Endothelial cell (in vitro differentiated cells): ENCODE measurements at regions not wholly inside any gene's neighbourhood (a gene's known extent, or its start where the extent isn't known, plus 50 kb on each side); places are given as distances from the start of the nearest gene placed in this dataset.

Source experiments
- DNase-seq: peaks from one replicate; pipeline ENCODE4 v3.0.0; 2021; ENCODE audit warnings: low spot score
- H3K27ac Mint-ChIP-seq: one replicate; pipeline ENCODE4 v1.8.0; 2021; ENCODE audit warnings: mixed read lengths, inconsistent platforms; ENCODE audit not compliant: unreplicated experiment
- H3K27me3 Mint-ChIP-seq: one replicate; pipeline ENCODE4 v1.8.0; 2021; ENCODE audit warnings: mild to moderate bottlenecking, moderate library complexity, mixed read lengths, inconsistent platforms; ENCODE audit not compliant: unreplicated experiment
- H3K36me3 Mint-ChIP-seq: one replicate; pipeline ENCODE4 v1.8.0; 2021; ENCODE audit warnings: mild to moderate bottlenecking, low read depth, mixed read lengths, inconsistent platforms; ENCODE audit not compliant: unreplicated experiment
- H3K4me1 Mint-ChIP-seq: one replicate; pipeline ENCODE4 v1.8.0; 2021; ENCODE audit warnings: mild to moderate bottlenecking, mixed read lengths, inconsistent platforms; ENCODE audit not compliant: unreplicated experiment
- H3K4me3 Mint-ChIP-seq: one replicate; pipeline ENCODE4 v1.8.0; 2021; ENCODE audit warnings: mild to moderate bottlenecking, mixed read lengths, inconsistent platforms; ENCODE audit not compliant: unreplicated experiment
- H3K9me3 Mint-ChIP-seq: one replicate; pipeline ENCODE4 v1.8.0; 2021; ENCODE audit warnings: mixed read lengths, inconsistent platforms; ENCODE audit not compliant: unreplicated experiment
- TF ChIP-seq, protein P1 (sequence below): fragments of 200-600 bp; sonication (generic); IDR thresholded peaks from one replicate; pipeline ENCODE4 v1.5.0; 2021; ENCODE audit warnings: antibody characterized with exemption; ENCODE audit not compliant: unreplicated experiment

- peaks cover 9% of the 10 kb centered on the region for H3K4me1 Mint-ChIP-seq
- no peaks in the 10 kb centered on the region for H3K9me3 Mint-ChIP-seq
- no peak overlapping the region for H3K27ac Mint-ChIP-seq
- TF ChIP-seq, protein P1, sequence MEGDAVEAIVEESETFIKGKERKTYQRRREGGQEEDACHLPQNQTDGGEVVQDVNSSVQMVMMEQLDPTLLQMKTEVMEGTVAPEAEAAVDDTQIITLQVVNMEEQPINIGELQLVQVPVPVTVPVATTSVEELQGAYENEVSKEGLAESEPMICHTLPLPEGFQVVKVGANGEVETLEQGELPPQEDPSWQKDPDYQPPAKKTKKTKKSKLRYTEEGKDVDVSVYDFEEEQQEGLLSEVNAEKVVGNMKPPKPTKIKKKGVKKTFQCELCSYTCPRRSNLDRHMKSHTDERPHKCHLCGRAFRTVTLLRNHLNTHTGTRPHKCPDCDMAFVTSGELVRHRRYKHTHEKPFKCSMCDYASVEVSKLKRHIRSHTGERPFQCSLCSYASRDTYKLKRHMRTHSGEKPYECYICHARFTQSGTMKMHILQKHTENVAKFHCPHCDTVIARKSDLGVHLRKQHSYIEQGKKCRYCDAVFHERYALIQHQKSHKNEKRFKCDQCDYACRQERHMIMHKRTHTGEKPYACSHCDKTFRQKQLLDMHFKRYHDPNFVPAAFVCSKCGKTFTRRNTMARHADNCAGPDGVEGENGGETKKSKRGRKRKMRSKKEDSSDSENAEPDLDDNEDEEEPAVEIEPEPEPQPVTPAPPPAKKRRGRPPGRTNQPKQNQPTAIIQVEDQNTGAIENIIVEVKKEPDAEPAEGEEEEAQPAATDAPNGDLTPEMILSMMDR = no peak
- DNase-seq = no peak
- H3K27me3 Mint-ChIP-seq = peaks cover 17% of the 10 kb centered on the region
- H3K36me3 Mint-ChIP-seq = no peaks in the 10 kb centered on the region
- peak overlapping the region; percentile 70 for H3K4me3 Mint-ChIP-seq
Observed at GRCh38 chr3:24828551-24828950, 333.9 kb upstream of the THRB start.

GRCh38 chr3:24829011-24829581 lies 334.4 kb upstream of the THRB start:
- Mint-ChIP-seq H3K9me3 (no peaks in the 10 kb centered on the region), H3K27me3 (peaks cover 17% of the 10 kb centered on the region), H3K36me3 (no peaks in the 10 kb centered on the region), H3K4me1 (peaks cover 9% of the 10 kb centered on the region), H3K27ac (no peak overlapping the region), H3K4me3 (peak overlapping the region; percentile 70)
- TF ChIP-seq, protein P1 = no peak
- DNase-seq = peak; percentile 58

GRCh38 chr3:24829629-24830229 lies 335.1 kb upstream of the THRB start:
- H3K4me1 Mint-ChIP-seq = peaks cover 9% of the 10 kb centered on the region
- peak; percentile 28 for DNase-seq
- H3K27ac Mint-ChIP-seq = no peak overlapping the region
- peaks cover 17% of the 10 kb centered on the region for H3K27me3 Mint-ChIP-seq
- H3K36me3 Mint-ChIP-seq = no peaks in the 10 kb centered on the region
- no peaks in the 10 kb centered on the region for H3K9me3 Mint-ChIP-seq
- TF ChIP-seq, protein P1 = no peak
- H3K4me3 Mint-ChIP-seq = peak overlapping the region; percentile 87

- Mint-ChIP-seq H3K36me3 (no peaks in the 10 kb centered on the region), H3K4me1 (peaks cover 9% of the 10 kb centered on the region), H3K4me3 (peak overlapping the region; percentile 87), H3K27me3 (peaks cover 17% of the 10 kb centered on the region), H3K27ac (no peak overlapping the region), H3K9me3 (no peaks in the 10 kb centered on the region)
- peak; percentile 15 for DNase-seq
- TF ChIP-seq, protein P1 = no peak
Observed at GRCh38 chr3:24830230-24831152, 335.8 kb upstream of the THRB start.
